ENCODE measurements at regions not wholly inside any gene's neighbourhood (a gene's known extent, or its start where the extent isn't known, plus 50 kb on each side); places are given as distances from the start of the nearest gene placed in this dataset.

GRCh38 chr17:59505610-59506276 lies 59.7 kb upstream of the DHX40 start:
- Histone ChIP-seq H3K4me3 (no peak overlapping the region), H3K27me3 (no peaks in the 10 kb centered on the region), H3K4me1 (replicated peaks in 1 of 2) (peaks cover 0 to 8% of the 10 kb centered on the region in 2 donors), H3K36me3 (replicated peaks in 1 of 2) (no peaks in the 10 kb centered on the region), H3K27ac (no peak overlapping the region), H3K9me3 (replicated peaks in 1 of 3) (no peaks in the 10 kb centered on the region)
- DNase-seq, result peak in 6 of 7 donors; percentile 41 to 62 (median 52)
- 73 to 97% (median 79%) methylated on average over 2 to 4 of the region's 4 CpGs for WGBS, 4 donors
- intact Hi-C loops (cut with DNase I), result no loop called here
- no peak for TF ChIP-seq CTCF (IDR thresholded peaks at IDR 0.05)
- TF ChIP-seq POLR2A (IDR thresholded peaks at IDR 0.05), result no peak

- no peaks in the 10 kb centered on the region for H3K36me3 ChIP-seq (replicated peaks in 1 of 2)
- intact Hi-C loops (cut with DNase I), result no loop called here
- WGBS, 4 donors, result 66 to 76% (median 73%) methylated on average over 9 of the region's 9 CpGs
Observed at GRCh38 chr17:59506894-59507726, 58.3 kb upstream of the DHX40 start.

GRCh38 chr17:59508999-59509625 lies 56.3 kb upstream of the DHX40 start:
- no peak for TF ChIP-seq CTCF (IDR thresholded peaks at IDR 0.05)
- TF ChIP-seq POLR2A (IDR thresholded peaks at IDR 0.05), result no peak
- H3K27me3 ChIP-seq, result no peaks in the 10 kb centered on the region
- peaks cover 0 to 17% of the 10 kb centered on the region in 2 donors for H3K4me1 ChIP-seq (replicated peaks in 1 of 2)
- no peak overlapping the region for H3K4me3 ChIP-seq
- H3K27ac ChIP-seq, result no peak overlapping the region
- WGBS, 4 donors, result 88 to 96% (median 91%) methylated on average over 7 of the region's 7 CpGs
- intact Hi-C loops (cut with DNase I), result no loop called here
- DNase-seq, result no peak
- H3K9me3 ChIP-seq (replicated peaks in 1 of 3), result no peaks in the 10 kb centered on the region
- H3K36me3 ChIP-seq (replicated peaks in 1 of 2), result no peaks in the 10 kb centered on the region

More at GRCh38 chr17:59506894-59507726, 58.3 kb upstream of the DHX40 start:
- DNase-seq, result peak; percentile 45 to 77 (median 59)
- no peak for TF ChIP-seq POLR2A (IDR thresholded peaks at IDR 0.05)
- TF ChIP-seq CTCF (IDR thresholded peaks at IDR 0.05), result no peak
- no peaks in the 10 kb centered on the region for H3K9me3 ChIP-seq (replicated peaks in 1 of 3)
- no peak overlapping the region for H3K4me3 ChIP-seq
- H3K4me1 ChIP-seq (replicated peaks in 1 of 2), result peaks cover 0 to 8% of the 10 kb centered on the region in 2 donors
- H3K27ac ChIP-seq, result peak overlapping the region in 3 of 5 donors; percentile 15 to 73 (median 45)
- no peaks in the 10 kb centered on the region for H3K27me3 ChIP-seq

GRCh38 chr17:59510611-59511010 lies 54.8 kb upstream of the DHX40 start:
- H3K36me3 ChIP-seq (replicated peaks in 1 of 2), result no peaks in the 10 kb centered on the region
- no peaks in the 10 kb centered on the region for H3K27me3 ChIP-seq
- intact Hi-C loops (cut with DNase I), result no loop called here
- H3K4me1 ChIP-seq (replicated peaks in 1 of 2), result peaks cover 7 to 29% of the 10 kb centered on the region in 2 donors
- no peak overlapping the region for H3K4me3 ChIP-seq
- no peaks in the 10 kb centered on the region for H3K9me3 ChIP-seq (replicated peaks in 1 of 3)
- WGBS, 4 donors, result 76 to 86% (median 81%) methylated on average over 2 of the region's 2 CpGs
- no peak for DNase-seq
- H3K27ac ChIP-seq, result no peak overlapping the region
- no peak for TF ChIP-seq POLR2A (IDR thresholded peaks at IDR 0.05)
- TF ChIP-seq CTCF (IDR thresholded peaks at IDR 0.05), result no peak
